K562 (cell line): ENCODE measurements at regions not wholly inside any gene's neighbourhood (a gene's known extent, or its start where the extent isn't known, plus 50 kb on each side); places are given as distances from the start of the nearest gene placed in this dataset.

Experiments
- ARID3B ChIP-seq: fragments of 250-450 bp; sonication (Bioruptor Pico); IDR thresholded peaks from 2 replicates; pipeline ENCODE4 v1.4.0; 2020; ENCODE audit warnings: borderline replicate concordance
- MAFK ChIP-seq: IDR thresholded peaks from 2 replicates; pipeline ENCODE4 v1.6.1; 2011; ENCODE audit warnings: low read length, improper control_type of control experiment
- MXI1 ChIP-seq: IDR thresholded peaks from 2 replicates; pipeline ENCODE4 v1.6.1; 2011; ENCODE audit warnings: low read depth, mild to moderate bottlenecking, improper control_type of control experiment, low read length
- PRDM10 ChIP-seq: fragments of 450-650 bp; IDR thresholded peaks from 2 replicates; pipeline ENCODE4 v1.6.1; 2018; ENCODE audit not compliant: partially characterized antibody
- TRIM28 ChIP-seq: fragments of 450-650 bp; IDR thresholded peaks from 2 replicates; pipeline ENCODE4 v1.6.1; 2017
- YY1 ChIP-seq, 3 experiments: IDR thresholded peaks; 2 replicates each; pipeline ENCODE4 v1.6.1; 2011; ENCODE audit warnings: low read length in 2 of 3, mild to moderate bottlenecking in 2 of 3, moderate library complexity in 2 of 3, borderline replicate concordance in 1 of 3, control low read depth in 1 of 3, low read depth in 1 of 3; ENCODE audit not compliant: insufficient read depth in 3 of 3, insufficient replicate concordance in 2 of 3, control insufficient read depth in 1 of 3, insufficient read length in 1 of 3; ENCODE audit errors: extremely low read depth in 1 of 3
- ZNF24 ChIP-seq: fragments of 450-650 bp; IDR thresholded peaks from 2 replicates; pipeline ENCODE4 v1.6.1; 2016

GRCh38 chr14:58797010-58797429 lies 159.3 kb downstream of the DACT1 start:
- TF ChIP-seq ZNF24 (no peak), MXI1 (no peak), TRIM28 (no peak), MAFK (no peak), YY1 (IDR thresholded peaks at IDR 0.05; ENCODE audit: borderline replicate concordance in 1 of 3, control insufficient read depth in 1 of 3, extremely low read depth in 1 of 3, insufficient read depth in 3 of 3, insufficient read length in 1 of 3, insufficient replicate concordance in 2 of 3, low read depth in 1 of 3, low read length in 2 of 3) (no peak), ARID3B (CRISPR knock-in tag) (no peak), PRDM10 (no peak)
